NCI-H146 (cell line): ENCODE measurements at regions not wholly inside any gene's neighbourhood (a gene's known extent, or its start where the extent isn't known, plus 50 kb on each side); places are given as distances from the start of the nearest gene placed in this dataset.
"Not testable (repeated sequence)": the region's sequence is repeated elsewhere in the genome, so short reads cannot be mapped to it uniquely, and the experiment has no call there.

Experiments
- DNase-seq: peaks from one replicate; lab custom pipeline; 2025; lab: John Stamatoyannopoulos, UW

GRCh38 chr7:45407730-45408408 is 166.3 kb upstream of the ADCY1 start:
- peak; percentile 14 for DNase-seq

GRCh38 chr7:45408409-45408737 is 165.8 kb upstream of the ADCY1 start:
- DNase-seq, result no peak

DNA sequence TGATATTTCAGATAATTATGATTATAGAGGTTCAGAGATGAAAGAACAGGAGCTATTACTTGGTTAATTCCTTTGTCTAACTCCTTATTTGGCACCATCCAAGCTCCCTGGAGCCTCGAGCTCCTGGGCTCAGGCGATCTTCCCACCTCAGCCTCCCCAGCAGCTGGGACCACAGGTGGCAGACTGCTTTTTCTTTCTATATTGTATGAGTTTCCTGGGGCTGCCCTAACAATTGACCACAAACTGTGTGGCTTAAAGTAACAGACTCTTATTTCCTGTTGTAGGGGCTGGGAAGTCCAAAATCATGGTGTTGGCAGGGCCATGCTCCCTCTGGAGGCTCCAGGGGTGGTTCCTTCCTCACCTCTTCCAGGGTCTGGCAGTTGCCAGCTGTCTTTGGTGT is 163.3 kb upstream of the ADCY1 start:
- DNase-seq, result no peak

- no peak for DNase-seq
Measured at GRCh38 chr7:45413419-45413818, 160.7 kb upstream of the ADCY1 start.

GRCh38 chr7:45414226-45414625 is 159.9 kb upstream of the ADCY1 start:
- DNase-seq, result no peak

- DNase-seq, result no peak
Measured at GRCh38 chr7:45415265-45415664, 158.9 kb upstream of the ADCY1 start.

- DNase-seq, result no peak
Measured at GRCh38 chr7:45416846-45417245, 157.3 kb upstream of the ADCY1 start.

DNA sequence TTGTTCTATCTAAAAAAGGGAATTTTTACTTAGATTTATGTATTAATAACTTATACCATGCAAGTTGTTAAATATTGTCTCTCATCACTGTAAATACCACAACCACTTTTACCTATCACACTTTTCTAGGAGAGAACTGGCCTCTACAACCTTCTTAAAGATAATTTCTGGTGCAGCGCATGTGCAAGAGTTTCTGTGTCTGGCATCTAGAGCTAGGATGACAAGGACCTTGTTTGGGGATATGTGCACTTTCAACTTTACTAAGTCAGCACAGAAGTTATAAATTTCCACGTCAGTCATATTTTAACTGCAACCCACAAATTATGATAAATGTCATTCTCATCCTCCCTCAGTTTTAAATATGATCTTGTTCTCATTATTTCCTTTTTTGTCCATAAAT is 156.9 kb upstream of the ADCY1 start:
- no peak for DNase-seq

DNA sequence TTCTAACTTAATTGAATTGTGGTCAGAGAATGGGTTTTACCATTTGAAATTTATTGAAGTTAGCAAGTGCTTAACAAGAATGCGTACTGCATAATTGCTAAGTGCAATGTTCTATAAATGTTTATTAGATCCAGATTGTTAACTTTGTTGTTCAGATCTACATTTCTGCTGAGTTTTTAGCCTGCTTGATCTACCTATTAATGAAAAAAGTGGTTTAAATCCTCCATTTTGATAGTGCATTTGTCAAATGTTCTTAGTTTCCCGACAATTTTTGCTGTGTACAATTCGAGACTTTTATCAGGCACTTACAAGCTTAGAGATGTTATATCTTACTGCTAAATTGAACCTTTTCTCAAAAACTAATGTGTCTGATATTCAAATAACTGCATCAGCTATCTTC is 156.4 kb upstream of the ADCY1 start:
- no peak for DNase-seq

DNA sequence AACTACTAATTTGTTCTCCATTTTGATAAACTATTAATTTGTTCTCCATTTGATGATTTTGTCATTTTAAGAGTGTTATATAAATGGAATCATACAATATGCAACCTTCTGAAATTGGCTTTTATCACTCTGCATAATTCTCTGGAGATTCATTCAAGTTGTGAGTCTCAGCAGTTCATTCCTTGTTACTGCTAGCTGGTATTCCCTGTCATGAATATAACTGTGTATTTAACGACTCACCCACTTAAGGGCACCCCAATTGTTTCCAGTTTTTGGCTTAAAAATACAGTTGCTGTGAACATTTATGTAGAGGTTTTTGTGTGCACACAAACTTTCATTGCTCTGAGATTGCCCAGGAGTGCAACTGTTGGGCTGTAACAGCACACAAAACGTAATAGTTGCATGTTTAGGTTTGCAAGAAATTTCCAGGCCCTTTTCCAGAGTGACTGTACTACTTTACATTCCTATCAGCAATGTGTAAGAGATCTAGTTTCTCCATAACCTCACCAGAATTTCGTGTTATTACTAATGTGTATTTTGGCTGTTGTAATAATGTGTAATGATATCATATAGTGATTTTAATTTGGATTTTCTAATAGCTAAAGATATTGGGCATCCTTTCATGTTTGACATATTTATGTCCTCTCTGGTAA is 153.2 kb upstream of the ADCY1 start:
- no peak for DNase-seq

DNA sequence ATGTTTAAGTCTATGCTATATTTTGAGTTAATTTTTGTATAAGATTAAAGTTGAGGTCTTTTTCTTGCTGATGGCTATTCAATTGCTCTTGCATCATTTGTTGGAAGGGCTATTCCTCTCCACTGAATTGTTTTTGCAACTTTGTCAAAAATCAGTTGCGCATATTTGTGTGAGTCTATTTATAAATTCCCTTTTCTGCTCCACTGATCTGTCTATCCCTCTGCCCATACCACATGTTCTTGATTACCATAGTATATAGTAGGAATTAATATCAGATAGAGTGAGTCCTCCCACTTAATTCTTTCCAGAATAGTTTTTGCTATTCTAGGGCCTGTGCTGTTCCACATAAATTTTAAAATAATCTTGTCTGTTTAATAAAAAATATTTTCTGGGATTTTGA is 152.4 kb upstream of the ADCY1 start:
- DNase-seq, result no peak

GRCh38 chr7:45430397-45430796 is 143.8 kb upstream of the ADCY1 start:
- DNase-seq, result no peak

DNA sequence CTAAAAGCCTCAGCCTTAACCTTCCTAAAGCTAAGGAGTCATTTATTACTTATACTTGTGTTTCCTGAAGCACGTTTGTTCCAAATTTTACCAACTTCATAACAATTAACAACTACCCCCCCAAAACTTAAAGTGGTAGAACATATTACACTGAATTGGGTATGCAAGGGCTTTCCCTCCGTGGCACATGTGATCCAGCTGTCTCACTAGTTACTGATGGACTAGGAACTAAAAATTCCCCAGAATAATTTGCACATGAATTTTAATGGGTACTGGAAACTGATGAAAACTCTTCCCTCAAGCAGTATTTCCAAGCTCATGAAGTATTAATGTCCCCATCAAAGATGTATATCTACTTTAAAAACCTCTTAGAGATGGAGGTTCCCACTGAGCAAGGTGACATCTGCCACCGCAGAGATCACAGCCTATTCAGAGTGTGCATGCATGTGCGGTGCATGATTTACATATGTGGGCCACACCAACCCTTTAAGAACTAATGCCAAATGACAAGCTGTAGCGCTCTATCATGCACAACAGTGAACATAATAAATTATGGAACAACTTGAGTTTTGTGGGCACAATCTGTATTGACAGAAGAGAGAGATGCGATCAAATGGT is 139.9 kb upstream of the ADCY1 start:
- no peak for DNase-seq

GRCh38 chr7:45435131-45435530 is 139.0 kb upstream of the ADCY1 start:
- DNase-seq, result no peak

GRCh38 chr7:45435846-45436245 is 138.3 kb upstream of the ADCY1 start:
- DNase-seq, result no peak

DNA sequence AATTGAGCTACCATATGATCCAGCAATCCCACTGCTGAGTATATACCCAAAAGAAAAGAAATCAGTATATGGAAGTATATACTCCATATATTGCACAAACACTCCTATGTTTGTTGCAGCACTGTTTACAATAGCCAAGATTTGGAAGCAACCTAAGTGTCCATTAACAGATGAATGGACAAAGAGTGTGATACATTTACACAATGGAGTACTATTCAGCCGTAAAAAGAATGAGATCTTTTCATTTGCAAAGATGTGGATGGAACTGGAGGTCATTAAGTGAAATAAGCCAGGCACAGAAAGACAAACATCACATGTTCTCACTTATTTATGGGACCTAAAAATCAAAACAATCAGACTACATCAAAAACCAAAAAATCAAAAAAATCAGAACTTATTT is 133.4 kb upstream of the ADCY1 start:
- DNase-seq, result not testable (repeated sequence)

- no peak for DNase-seq
Measured at GRCh38 chr7:45443263-45443662, 130.9 kb upstream of the ADCY1 start.

DNA sequence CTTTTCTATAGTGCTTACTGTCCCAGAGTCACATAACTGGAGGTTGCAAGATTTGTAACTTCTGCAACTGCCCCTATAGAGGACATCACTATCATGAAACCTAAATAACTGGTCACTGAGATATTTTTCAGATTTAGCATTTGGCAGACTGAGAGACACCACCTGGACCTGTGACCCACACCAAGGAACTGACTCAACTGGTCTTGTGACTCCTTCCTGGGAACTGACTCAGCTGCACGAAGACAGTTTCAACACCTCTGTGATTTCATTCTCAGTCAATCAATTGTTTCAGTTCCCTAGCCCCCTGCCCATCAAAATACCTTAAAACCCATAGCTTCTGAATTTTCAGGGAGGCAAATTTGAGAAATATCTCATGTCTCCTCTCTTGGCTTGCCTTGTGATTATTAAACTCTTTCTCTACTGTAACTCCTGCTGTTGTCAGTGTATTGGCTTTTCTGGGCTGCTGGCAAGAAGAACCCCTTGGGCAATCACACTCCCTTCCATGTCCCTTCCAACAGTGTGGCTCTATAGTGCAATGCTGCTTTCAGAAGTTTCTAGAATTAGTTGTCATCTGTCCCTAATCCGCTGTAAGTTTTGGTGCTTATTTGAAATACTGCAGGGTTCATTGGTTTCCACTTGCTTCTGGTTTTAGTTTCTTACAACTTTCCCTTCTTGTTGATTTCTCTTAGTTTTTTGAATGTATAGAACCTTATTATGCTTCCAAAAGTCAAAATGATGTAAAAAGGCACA is 127.8 kb upstream of the ADCY1 start:
- no peak for DNase-seq

- DNase-seq, result no peak
Measured at GRCh38 chr7:45447296-45447695, 126.9 kb upstream of the ADCY1 start.

DNA sequence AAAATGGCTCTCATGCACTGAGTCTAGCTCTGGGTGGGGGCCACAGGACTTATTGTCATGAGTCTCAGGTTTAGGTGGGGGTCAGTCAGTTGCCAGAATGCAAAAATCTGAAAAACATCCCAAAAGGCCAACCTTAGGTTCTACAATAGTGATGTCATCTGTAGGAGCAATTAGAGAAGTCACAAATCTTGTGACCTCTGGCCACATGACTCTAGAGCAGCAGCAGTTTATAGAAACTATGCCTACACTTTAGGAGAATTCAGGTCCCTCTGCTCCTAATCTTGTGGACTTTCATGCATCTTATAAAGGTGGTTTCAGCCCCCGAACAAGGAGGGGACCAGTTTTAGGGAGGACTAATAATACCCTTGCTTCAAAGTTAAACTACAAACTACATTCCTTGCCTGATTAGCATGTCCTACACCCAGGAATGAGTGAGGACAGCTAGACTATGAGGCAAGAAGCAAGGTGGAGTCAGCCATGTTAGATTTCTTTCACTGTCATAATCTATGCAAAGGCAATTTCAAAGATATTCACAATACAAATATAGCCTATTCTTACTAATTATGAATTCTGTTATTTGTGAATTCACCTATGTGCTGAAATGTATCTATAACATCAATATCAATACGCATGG is 123.5 kb upstream of the ADCY1 start:
- no peak for DNase-seq

DNA sequence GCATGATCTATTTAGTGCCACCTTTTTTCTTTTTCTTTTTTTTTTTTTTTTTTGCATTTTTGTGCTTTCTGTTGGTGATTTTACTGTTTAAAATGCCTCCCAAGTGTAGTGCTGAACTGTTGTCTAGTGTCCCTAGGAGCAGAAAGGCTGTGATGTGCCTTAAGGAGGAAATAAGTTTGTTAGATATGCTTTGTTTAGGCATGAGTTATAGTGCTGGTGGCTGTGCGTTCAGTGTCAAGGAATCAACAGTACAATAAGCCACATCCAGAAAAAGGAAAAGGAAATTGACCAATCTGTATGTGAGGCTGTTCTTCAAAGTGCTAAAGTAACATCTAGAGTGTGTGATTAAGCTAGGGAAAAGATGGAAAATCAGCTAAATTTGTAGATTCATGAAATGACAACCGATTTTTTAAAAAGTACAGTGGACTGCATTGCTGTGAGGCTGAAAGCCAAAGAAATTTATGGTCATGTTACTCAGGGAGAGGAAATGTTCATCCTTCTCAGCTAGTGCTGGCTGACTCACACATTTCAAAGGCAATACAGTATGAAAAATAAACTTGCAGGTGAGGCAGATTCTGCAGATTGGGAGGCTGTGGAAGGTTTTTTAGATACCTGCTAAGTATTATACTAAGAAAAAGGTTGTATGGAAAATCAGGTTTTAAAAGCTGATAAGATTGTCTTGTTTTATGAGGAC is 122.7 kb upstream of the ADCY1 start:
- DNase-seq, result no peak

- no peak for DNase-seq
Measured at GRCh38 chr7:45454771-45455170, 119.4 kb upstream of the ADCY1 start.
